ENCODE measurements at regions not wholly inside any gene's neighbourhood (a gene's known extent, or its start where the extent isn't known, plus 50 kb on each side); places are given as distances from the start of the nearest gene placed in this dataset.
"Not testable (repeated sequence)": the region's sequence is repeated elsewhere in the genome, so short reads cannot be mapped to it uniquely, and the experiment has no call there.

- Mint-ChIP-seq H3K4me1 (no peaks in the 10 kb centered on the region), H3K27ac (no peak overlapping the region), H3K9me3 (ENCODE audit: low read depth) (peaks cover 6% of the 10 kb centered on the region), H3K27me3 (no peaks in the 10 kb centered on the region), H3K4me3 (no peak overlapping the region), H3K36me3 (no peaks in the 10 kb centered on the region)
- no peak for ATAC-seq
- no peak for DNase-seq
- CTCF ChIA-PET, result no interaction called here
Measured at GRCh38 chr12:97876780-97877179, 414.2 kb downstream of the RMST start.

GRCh38 chr12:97877404-97877803, 414.8 kb downstream of the RMST start:
- no peaks in the 10 kb centered on the region for H3K27me3 Mint-ChIP-seq
- peaks cover 6% of the 10 kb centered on the region for H3K9me3 Mint-ChIP-seq (ENCODE audit: low read depth)
- CTCF ChIA-PET, result no interaction called here
- no peak overlapping the region for H3K4me3 Mint-ChIP-seq
- ATAC-seq (no peak), DNase-seq (no peak)
- no peaks in the 10 kb centered on the region for H3K36me3 Mint-ChIP-seq
- H3K27ac Mint-ChIP-seq, result no peak overlapping the region
- no peaks in the 10 kb centered on the region for H3K4me1 Mint-ChIP-seq

- Mint-ChIP-seq H3K4me1 (no peaks in the 10 kb centered on the region), H3K9me3 (ENCODE audit: low read depth) (no peaks in the 10 kb centered on the region), H3K36me3 (no peaks in the 10 kb centered on the region), H3K4me3 (no peak overlapping the region), H3K27ac (no peak overlapping the region), H3K27me3 (no peaks in the 10 kb centered on the region)
- DNase-seq (no peak), ATAC-seq (no peak)
- CTCF ChIA-PET, result no interaction called here
Measured at GRCh38 chr12:97886511-97887176, 424.0 kb downstream of the RMST start.

- H3K27ac Mint-ChIP-seq; H3K36me3 Mint-ChIP-seq; ATAC-seq; H3K27me3 Mint-ChIP-seq; DNase-seq; H3K9me3 Mint-ChIP-seq (ENCODE audit: low read depth); CTCF ChIA-PET; H3K4me3 Mint-ChIP-seq; H3K4me1 Mint-ChIP-seq: not testable (repeated sequence)
Measured at GRCh38 chr12:97897881-97898280, 435.3 kb downstream of the RMST start.

- DNase-seq (no peak), ATAC-seq (no peak)
- no peak overlapping the region for H3K27ac Mint-ChIP-seq
- no peaks in the 10 kb centered on the region for H3K27me3 Mint-ChIP-seq
- H3K4me3 Mint-ChIP-seq, result no peak overlapping the region
- H3K36me3 Mint-ChIP-seq, result no peaks in the 10 kb centered on the region
- H3K9me3 Mint-ChIP-seq (ENCODE audit: low read depth), result peaks cover 2% of the 10 kb centered on the region
- CTCF ChIA-PET, result no interaction called here
- no peaks in the 10 kb centered on the region for H3K4me1 Mint-ChIP-seq
Measured at GRCh38 chr12:97899529-97899928, 436.9 kb downstream of the RMST start.

- Mint-ChIP-seq H3K36me3 (no peaks in the 10 kb centered on the region), H3K27ac (no peak overlapping the region), H3K4me3 (no peak overlapping the region), H3K9me3 (ENCODE audit: low read depth) (peaks cover 2% of the 10 kb centered on the region), H3K27me3 (no peaks in the 10 kb centered on the region), H3K4me1 (no peaks in the 10 kb centered on the region)
- ATAC-seq, result no peak
- CTCF ChIA-PET, result no interaction called here
- no peak for DNase-seq
Measured at GRCh38 chr12:97899956-97900355, 437.4 kb downstream of the RMST start.

- H3K27me3 Mint-ChIP-seq, result no peaks in the 10 kb centered on the region
- H3K36me3 Mint-ChIP-seq, result no peaks in the 10 kb centered on the region
- no peak overlapping the region for H3K4me3 Mint-ChIP-seq
- no peak for ATAC-seq
- no peak for DNase-seq
- no peak overlapping the region for H3K27ac Mint-ChIP-seq
- CTCF ChIA-PET, result no interaction called here
- H3K4me1 Mint-ChIP-seq, result no peaks in the 10 kb centered on the region
- no peaks in the 10 kb centered on the region for H3K9me3 Mint-ChIP-seq (ENCODE audit: low read depth)
Measured at GRCh38 chr12:97903356-97903755, 440.8 kb downstream of the RMST start.

GRCh38 chr12:97907504-97907903, 444.9 kb downstream of the RMST start:
- no peak overlapping the region for H3K27ac Mint-ChIP-seq
- no peaks in the 10 kb centered on the region for H3K36me3 Mint-ChIP-seq
- H3K27me3 Mint-ChIP-seq, result no peaks in the 10 kb centered on the region
- DNase-seq, result no peak
- no peaks in the 10 kb centered on the region for H3K4me1 Mint-ChIP-seq
- H3K9me3 Mint-ChIP-seq (ENCODE audit: low read depth), result no peaks in the 10 kb centered on the region
- CTCF ChIA-PET, result no interaction called here
- H3K4me3 Mint-ChIP-seq, result no peak overlapping the region
- ATAC-seq, result no peak

- no peaks in the 10 kb centered on the region for H3K9me3 Mint-ChIP-seq (ENCODE audit: low read depth)
- no peak for DNase-seq
- H3K4me1 Mint-ChIP-seq, result no peaks in the 10 kb centered on the region
- H3K36me3 Mint-ChIP-seq, result no peaks in the 10 kb centered on the region
- no peaks in the 10 kb centered on the region for H3K27me3 Mint-ChIP-seq
- H3K4me3 Mint-ChIP-seq, result no peak overlapping the region
- H3K27ac Mint-ChIP-seq, result no peak overlapping the region
- ATAC-seq, result no peak
- CTCF ChIA-PET, result no interaction called here
Measured at GRCh38 chr12:97910559-97910958, 448.0 kb downstream of the RMST start.

GRCh38 chr12:97912943-97913342, 450.3 kb downstream of the RMST start:
- no peak for DNase-seq
- no peak for ATAC-seq
- H3K4me1 Mint-ChIP-seq, result no peaks in the 10 kb centered on the region
- no peak overlapping the region for H3K4me3 Mint-ChIP-seq
- CTCF ChIA-PET, result no interaction called here
- H3K9me3 Mint-ChIP-seq (ENCODE audit: low read depth), result no peaks in the 10 kb centered on the region
- H3K27ac Mint-ChIP-seq, result no peak overlapping the region
- no peaks in the 10 kb centered on the region for H3K36me3 Mint-ChIP-seq
- no peaks in the 10 kb centered on the region for H3K27me3 Mint-ChIP-seq

- no peaks in the 10 kb centered on the region for H3K27me3 Mint-ChIP-seq
- no peaks in the 10 kb centered on the region for H3K4me1 Mint-ChIP-seq
Measured at GRCh38 chr12:97921979-97922722, 459.5 kb downstream of the RMST start.

GRCh38 chr12:97923546-97923945, 460.9 kb downstream of the RMST start:
- no peaks in the 10 kb centered on the region for H3K27me3 Mint-ChIP-seq
- CTCF ChIA-PET, result no interaction called here
- no peaks in the 10 kb centered on the region for H3K36me3 Mint-ChIP-seq
- DNase-seq (no peak), ATAC-seq (no peak)
- H3K27ac Mint-ChIP-seq, result no peak overlapping the region
- H3K9me3 Mint-ChIP-seq (ENCODE audit: low read depth), result no peaks in the 10 kb centered on the region
- no peak overlapping the region for H3K4me3 Mint-ChIP-seq
- H3K4me1 Mint-ChIP-seq, result no peaks in the 10 kb centered on the region

More at GRCh38 chr12:97921979-97922722, 459.5 kb downstream of the RMST start:
- H3K36me3 Mint-ChIP-seq, result no peaks in the 10 kb centered on the region
- ATAC-seq (no peak), DNase-seq (no peak)
- no peak overlapping the region for H3K4me3 Mint-ChIP-seq
- CTCF ChIA-PET, result no interaction called here
- no peak overlapping the region for H3K27ac Mint-ChIP-seq
- H3K9me3 Mint-ChIP-seq (ENCODE audit: low read depth), result no peaks in the 10 kb centered on the region

- Mint-ChIP-seq H3K9me3 (ENCODE audit: low read depth) (no peaks in the 10 kb centered on the region), H3K4me3 (no peak overlapping the region), H3K27ac (no peak overlapping the region), H3K27me3 (no peaks in the 10 kb centered on the region), H3K36me3 (no peaks in the 10 kb centered on the region), H3K4me1 (no peaks in the 10 kb centered on the region)
- DNase-seq (no peak), ATAC-seq (no peak)
- CTCF ChIA-PET, result no interaction called here
Measured at GRCh38 chr12:97924122-97924521, 461.5 kb downstream of the RMST start.

GRCh38 chr12:97927977-97928376, 465.4 kb downstream of the RMST start:
- H3K9me3 Mint-ChIP-seq (ENCODE audit: low read depth), result no peaks in the 10 kb centered on the region

More at GRCh38 chr12:97927977-97928376, 465.4 kb downstream of the RMST start:
- H3K27ac Mint-ChIP-seq, result no peak overlapping the region
- ATAC-seq (no peak), DNase-seq (no peak)
- CTCF ChIA-PET, result no interaction called here
- H3K4me1 Mint-ChIP-seq, result no peaks in the 10 kb centered on the region
- H3K36me3 Mint-ChIP-seq, result no peaks in the 10 kb centered on the region
- H3K4me3 Mint-ChIP-seq, result no peak overlapping the region
- no peaks in the 10 kb centered on the region for H3K27me3 Mint-ChIP-seq
